ENCODE measurements at regions not wholly inside any gene's neighbourhood (a gene's known extent, or its start where the extent isn't known, plus 50 kb on each side); places are given as distances from the start of the nearest gene placed in this dataset.

GRCh38 chr14:30287579-30288445, 271.1 kb upstream of the G2E3 start:
- TF ChIP-seq SIN3A (IDR thresholded peaks at IDR 0.05; ENCODE audit: borderline replicate concordance, insufficient read depth, low read length) (no peak), REST (IDR thresholded peaks at IDR 0.05; ENCODE audit: insufficient read depth in 1 of 2, low read depth in 2 of 2, low read length in 2 of 2) (no peak)

DNA sequence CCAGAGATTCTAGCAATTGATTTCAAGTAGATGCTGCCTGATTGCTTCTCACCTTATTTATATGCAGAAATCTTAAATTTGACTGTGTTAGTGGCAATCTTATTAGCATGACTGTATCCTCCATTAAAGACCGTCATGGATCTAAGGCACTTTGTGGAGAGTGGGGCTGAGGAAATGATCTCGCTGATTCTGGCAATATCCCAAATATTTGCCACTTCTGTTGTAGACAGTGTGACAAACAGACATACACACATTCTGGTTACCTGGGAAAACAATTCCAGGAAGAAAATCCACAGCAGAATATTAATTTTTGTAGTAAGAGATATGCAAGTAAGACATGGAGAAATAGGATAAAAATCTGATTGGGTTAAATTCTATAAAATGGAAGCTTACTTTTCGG, 269.0 kb upstream of the G2E3 start:
- TF ChIP-seq REST (IDR thresholded peaks at IDR 0.05; ENCODE audit: insufficient read depth in 1 of 2, low read depth in 2 of 2, low read length in 2 of 2) (no peak), SIN3A (IDR thresholded peaks at IDR 0.05; ENCODE audit: borderline replicate concordance, insufficient read depth, low read length) (no peak), POLR2AphosphoS5 (IDR thresholded peaks at IDR 0.05; ENCODE audit: low read depth, low read length) (no peak), FOXP2 (optimal IDR thresholded peaks at IDR 0.05; ENCODE audit: borderline replicate concordance, extremely low read depth, extremely low read length, insufficient read depth) (no peak), TAF1 (IDR thresholded peaks at IDR 0.05; ENCODE audit: borderline replicate concordance, insufficient read depth, low read length) (no peak)

DNA sequence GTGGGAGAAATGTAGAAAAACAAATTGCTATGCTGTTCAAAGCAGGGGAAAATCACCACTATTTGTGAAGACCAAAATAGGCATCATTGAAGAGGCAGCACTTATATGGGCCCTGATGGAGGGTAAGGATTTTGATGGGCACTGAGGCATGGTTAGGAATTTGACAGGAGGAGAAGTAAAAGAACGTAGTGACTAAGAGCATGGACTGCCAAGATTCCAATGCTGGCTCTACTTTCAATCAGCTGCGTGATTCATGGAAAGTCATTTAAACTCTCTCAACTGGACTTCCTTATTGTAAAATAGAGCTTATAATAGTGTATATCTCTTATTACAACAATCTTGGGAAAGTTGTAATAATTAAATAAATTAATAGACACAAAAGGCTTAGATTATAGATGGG, 267.7 kb upstream of the G2E3 start:
- TF ChIP-seq POLR2AphosphoS5 (IDR thresholded peaks at IDR 0.05; ENCODE audit: low read depth, low read length) (no peak), REST (IDR thresholded peaks at IDR 0.05; ENCODE audit: insufficient read depth in 1 of 2, low read depth in 2 of 2, low read length in 2 of 2) (no peak), TAF1 (IDR thresholded peaks at IDR 0.05; ENCODE audit: borderline replicate concordance, insufficient read depth, low read length) (no peak), SIN3A (IDR thresholded peaks at IDR 0.05; ENCODE audit: borderline replicate concordance, insufficient read depth, low read length) (no peak), FOXP2 (optimal IDR thresholded peaks at IDR 0.05; ENCODE audit: borderline replicate concordance, extremely low read depth, extremely low read length, insufficient read depth) (no peak)

- TF ChIP-seq REST (IDR thresholded peaks at IDR 0.05; ENCODE audit: insufficient read depth in 1 of 2, low read depth in 2 of 2, low read length in 2 of 2) (no peak), POLR2AphosphoS5 (IDR thresholded peaks at IDR 0.05; ENCODE audit: low read depth, low read length) (no peak), TAF1 (IDR thresholded peaks at IDR 0.05; ENCODE audit: borderline replicate concordance, insufficient read depth, low read length) (no peak), SIN3A (IDR thresholded peaks at IDR 0.05; ENCODE audit: borderline replicate concordance, insufficient read depth, low read length) (no peak), FOXP2 (optimal IDR thresholded peaks at IDR 0.05; ENCODE audit: borderline replicate concordance, extremely low read depth, extremely low read length, insufficient read depth) (no peak)
Measured at GRCh38 chr14:30292541-30292940, 266.4 kb upstream of the G2E3 start.
